NB4 (cell line): ENCODE measurements at regions not wholly inside any gene's neighbourhood (a gene's known extent, or its start where the extent isn't known, plus 50 kb on each side); places are given as distances from the start of the nearest gene placed in this dataset.

Experiments
- DNase-seq: peaks from one replicate; pipeline ENCODE4 v3.0.0; 2010; ENCODE audit warnings: low read depth
- H3K4me3 ChIP-seq: one replicate; pipeline ENCODE4 v1.5.1; 2011; ENCODE audit warnings: mild to moderate bottlenecking, low read depth, low read length, moderate library complexity
- MYC ChIP-seq: IDR thresholded peaks from 2 replicates; pipeline ENCODE4 v1.6.1; 2011; ENCODE audit warnings: low read depth, low read length
- POLR2A ChIP-seq: IDR thresholded peaks from 2 replicates; pipeline ENCODE4 v1.6.1; 2011; ENCODE audit warnings: mild to moderate bottlenecking; ENCODE audit not compliant: insufficient read length; ENCODE audit errors: extremely low read depth
- TF ChIP-seq, protein P1 (sequence below): IDR thresholded peaks from 2 replicates; pipeline ENCODE4 v1.6.1; 2011; ENCODE audit warnings: low read depth, low read length
- TF ChIP-seq, protein P2 (sequence below): IDR thresholded peaks from one replicate; pipeline ENCODE4 v1.5.1; 2012; ENCODE audit warnings: low read depth, low read length

GRCh38 chr10:44193567-44194220 lies 191.2 kb downstream of the CXCL12 start:
- DNase-seq = no peak
- TF ChIP-seq, protein P1, sequence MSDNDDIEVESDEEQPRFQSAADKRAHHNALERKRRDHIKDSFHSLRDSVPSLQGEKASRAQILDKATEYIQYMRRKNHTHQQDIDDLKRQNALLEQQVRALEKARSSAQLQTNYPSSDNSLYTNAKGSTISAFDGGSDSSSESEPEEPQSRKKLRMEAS = no peak
- TF ChIP-seq MYC (no peak), POLR2A (no peak)
- TF ChIP-seq, protein P2, sequence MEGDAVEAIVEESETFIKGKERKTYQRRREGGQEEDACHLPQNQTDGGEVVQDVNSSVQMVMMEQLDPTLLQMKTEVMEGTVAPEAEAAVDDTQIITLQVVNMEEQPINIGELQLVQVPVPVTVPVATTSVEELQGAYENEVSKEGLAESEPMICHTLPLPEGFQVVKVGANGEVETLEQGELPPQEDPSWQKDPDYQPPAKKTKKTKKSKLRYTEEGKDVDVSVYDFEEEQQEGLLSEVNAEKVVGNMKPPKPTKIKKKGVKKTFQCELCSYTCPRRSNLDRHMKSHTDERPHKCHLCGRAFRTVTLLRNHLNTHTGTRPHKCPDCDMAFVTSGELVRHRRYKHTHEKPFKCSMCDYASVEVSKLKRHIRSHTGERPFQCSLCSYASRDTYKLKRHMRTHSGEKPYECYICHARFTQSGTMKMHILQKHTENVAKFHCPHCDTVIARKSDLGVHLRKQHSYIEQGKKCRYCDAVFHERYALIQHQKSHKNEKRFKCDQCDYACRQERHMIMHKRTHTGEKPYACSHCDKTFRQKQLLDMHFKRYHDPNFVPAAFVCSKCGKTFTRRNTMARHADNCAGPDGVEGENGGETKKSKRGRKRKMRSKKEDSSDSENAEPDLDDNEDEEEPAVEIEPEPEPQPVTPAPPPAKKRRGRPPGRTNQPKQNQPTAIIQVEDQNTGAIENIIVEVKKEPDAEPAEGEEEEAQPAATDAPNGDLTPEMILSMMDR = no peak
- no peak overlapping the region for H3K4me3 ChIP-seq

GRCh38 chr10:44193166-44193565 lies 191.7 kb downstream of the CXCL12 start:
- no peak for DNase-seq
- TF ChIP-seq MYC (no peak), POLR2A (no peak)
- TF ChIP-seq, protein P1 = no peak
- TF ChIP-seq, protein P2 = no peak
- no peak overlapping the region for H3K4me3 ChIP-seq

DNA sequence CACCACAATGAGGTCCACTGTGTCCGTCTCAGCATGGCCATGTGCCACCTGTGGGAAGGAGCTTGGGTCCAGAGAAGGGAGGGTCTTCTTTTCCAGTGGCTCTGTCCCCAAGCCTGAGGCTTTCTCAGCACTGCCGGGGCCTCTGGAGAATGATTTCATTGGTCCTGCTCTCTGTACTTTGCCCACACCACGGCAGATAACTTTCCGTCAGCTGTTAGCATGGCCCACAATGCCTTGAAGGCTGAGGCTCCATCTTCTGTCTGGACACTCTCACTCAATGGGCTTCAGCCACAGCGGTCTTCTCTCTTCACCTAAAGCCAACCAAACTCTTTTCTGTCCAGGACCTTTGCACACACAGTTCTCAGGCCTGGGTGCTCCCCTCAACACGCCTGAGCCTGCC lies 192.5 kb downstream of the CXCL12 start:
- TF ChIP-seq, protein P2 = no peak
- no peak for TF ChIP-seq MYC
- TF ChIP-seq POLR2A = no peak
- TF ChIP-seq, protein P1 = no peak
- H3K4me3 ChIP-seq = no peak overlapping the region
- DNase-seq = no peak

DNA sequence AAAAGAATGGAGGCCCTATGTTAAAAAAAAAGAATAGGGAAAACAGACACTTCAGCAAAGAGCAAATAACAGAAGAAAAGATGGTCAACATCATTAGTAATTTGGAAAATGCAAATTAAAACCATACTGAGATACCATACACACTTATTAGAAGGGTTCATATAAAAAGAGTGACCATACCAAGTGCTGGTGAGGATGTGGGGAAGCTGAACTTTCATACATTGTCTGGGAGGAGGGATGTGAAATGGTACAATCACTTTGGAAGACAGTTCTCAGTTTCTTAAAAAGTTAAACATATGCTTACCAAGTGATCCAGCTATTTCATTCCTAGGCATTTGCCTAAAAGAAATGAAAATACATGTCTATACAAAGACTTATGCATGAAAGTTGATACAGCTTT lies 194.4 kb downstream of the CXCL12 start:
- H3K4me3 ChIP-seq = no peak overlapping the region
- TF ChIP-seq MYC = no peak
- TF ChIP-seq, protein P2 = no peak
- TF ChIP-seq POLR2A = no peak
- TF ChIP-seq, protein P1 = no peak

GRCh38 chr10:44186821-44187220 lies 198.1 kb downstream of the CXCL12 start:
- no peak overlapping the region for H3K4me3 ChIP-seq
- TF ChIP-seq POLR2A (no peak), MYC (no peak)
- TF ChIP-seq, protein P1 = no peak
- TF ChIP-seq, protein P2 = no peak
- DNase-seq = no peak

More for the DNA sequence above, 194.4 kb downstream of the CXCL12 start:
- no peak for DNase-seq

DNA sequence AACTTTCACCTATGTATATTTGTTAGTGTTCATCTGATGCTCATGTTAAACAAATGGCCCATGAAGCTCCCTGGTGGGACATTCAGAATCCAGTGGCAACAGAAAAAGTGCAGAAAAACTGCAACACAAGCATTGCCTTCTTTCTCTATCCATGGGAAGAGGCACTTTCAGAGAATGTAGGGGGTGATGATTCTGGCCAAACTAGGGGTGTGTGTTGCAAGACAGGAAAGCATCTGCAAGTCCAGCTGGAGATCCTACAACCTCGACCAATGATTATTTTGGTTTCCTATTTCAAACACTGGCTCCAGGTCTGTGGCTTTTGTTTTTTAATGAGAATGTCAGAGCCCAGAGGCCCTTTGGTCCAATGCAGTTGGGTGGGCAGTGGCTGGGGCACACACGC lies 198.7 kb downstream of the CXCL12 start:
- no peak for DNase-seq
- TF ChIP-seq POLR2A = no peak
- TF ChIP-seq, protein P1 = no peak
- TF ChIP-seq, protein P2 = no peak
- TF ChIP-seq MYC = no peak
- no peak overlapping the region for H3K4me3 ChIP-seq
